Heart right ventricle (tissue), 16 donors: ENCODE measurements at regions not wholly inside any gene's neighbourhood (a gene's known extent, or its start where the extent isn't known, plus 50 kb on each side); places are given as distances from the start of the nearest gene placed in this dataset.

Source experiments
- ATAC-seq, 8 donors: fragments of 200-7000 bp; cut with Tn5 transposase; one replicate each; pipeline ENCODE4 v1.9.1; 2020; ENCODE audit warnings: mild to moderate bottlenecking in 8 of 8, moderate library complexity in 8 of 8, moderate number of reproducible peaks in 1 of 8
- DNase-seq, 2 donors: peaks; one replicate each; pipeline ENCODE4 v3.0.0-alpha.2; 2020
- H3K27ac ChIP-seq, 10 donors: fragments of 200-600 bp; sonication (generic) in 2 of 10; one replicate each; pipeline versions ENCODE4 v1.5.0 to v1.8.0; 2020 to 2022; ENCODE audit warnings: mild to moderate bottlenecking in 3 of 10
- H3K27me3 ChIP-seq, 7 donors: fragments of 200-600 bp; one replicate each; pipeline ENCODE4 v1.8.0; 2021 to 2022; ENCODE audit warnings: mild to moderate bottlenecking in 2 of 7
- H3K36me3 ChIP-seq, 9 donors: fragments of 200-600 bp; sonication (generic) in 1 of 9; one replicate each; pipeline versions ENCODE4 v1.5.0 to v1.8.0; 2020 to 2022; ENCODE audit warnings: mild to moderate bottlenecking in 2 of 9
- H3K4me1 ChIP-seq, 9 donors: fragments of 200-600 bp; sonication (generic) in 1 of 9; one replicate each; pipeline versions ENCODE4 v1.5.0 to v1.8.0; 2020 to 2022; ENCODE audit warnings: mild to moderate bottlenecking in 4 of 9
- H3K4me3 ChIP-seq, 10 donors: fragments of 200-600 bp; sonication (generic) in 2 of 10; one replicate each; pipeline versions ENCODE4 v1.5.0 to v1.8.0; 2020 to 2022; ENCODE audit warnings: mild to moderate bottlenecking in 7 of 10, moderate library complexity in 2 of 10
- H3K9me3 ChIP-seq, 11 donors: fragments of 200-600 bp in 10 of 11; sonication (generic) in 2 of 11; one replicate each; pipeline versions ENCODE4 v1.5.0 to v1.8.0; 2013 to 2022; ENCODE audit warnings: mild to moderate bottlenecking in 2 of 11, control low read depth in 1 of 11, moderate library complexity in 1 of 11
- WGBS, 2 donors: extraction: QIAGEN DNeasy Blood & Tissue Kit; methylation state at CpG; one replicate each; pipeline ENCODE4 v1.1.7; 2013; ENCODE audit warnings: inconsistent platforms in 1 of 2; 5-methylcytosine and 5-hydroxymethylcytosine counted together
- intact Hi-C, 10 donors: fragments of 100-400 bp; cut with DNase I; formaldehyde crosslinking; loops; one replicate each; pipeline versions ENCODE4 v1.11.1 to v1.14.2; 2022
- TF ChIP-seq, protein P1 (sequence below), 9 donors: fragments of 200-600 bp; sonication (generic) in 2 of 9; IDR thresholded peaks; one replicate each; pipeline versions ENCODE4 v1.5.0 to v1.8.0; 2021 to 2022; ENCODE audit warnings: antibody characterized with exemption in 9 of 9, mild to moderate bottlenecking in 5 of 9, moderate library complexity in 1 of 9
- donor health status: Arrhythmogenic right ventricular cardiomyopathy.
- donor health status: ischemic (EF 13 %, LVEDD 7.1; RV severe dilation, severe dysfunction).
- donor health status: healthy with polysubstance abuse.
- donor health status: DM: no; HTN: yes; CAD: no.
- donor health status: DM: no; HTN: no; CAD: no.
- donor health status: ischemic (EF 25% LVEDD 6.9; RV normal size, moderate dysfunction).
- donor health status: ischemic (EF 25% LVEDD 5.7; RV mildly dilated, moderate dysfunction).
- donor health status: healthy.
- donor health status: DM: yes; HTN: yes; CAD: no.
- donor health status: Ischemic cardiomyopathy.
- donor health status: ischemic (EF 35%, LVEDD 5.7; RV mildly dilated, moderate dysfunction).
- donor health status: nonischemic (EF 11% LVEDD 7.7; RV severe dilation, severe dysfunction).
- donor health status: DM: yes; HTN: yes; CAD: no.
- donor health status: PGD.
- donor health status: ischemic (EF 29% LVEDD 5.4; RV normal size, mild dysfunction).
- donor health status: nonischemic (EF 23%, LVEDD 6.1; RV moderate dilation, normal function).

DNA sequence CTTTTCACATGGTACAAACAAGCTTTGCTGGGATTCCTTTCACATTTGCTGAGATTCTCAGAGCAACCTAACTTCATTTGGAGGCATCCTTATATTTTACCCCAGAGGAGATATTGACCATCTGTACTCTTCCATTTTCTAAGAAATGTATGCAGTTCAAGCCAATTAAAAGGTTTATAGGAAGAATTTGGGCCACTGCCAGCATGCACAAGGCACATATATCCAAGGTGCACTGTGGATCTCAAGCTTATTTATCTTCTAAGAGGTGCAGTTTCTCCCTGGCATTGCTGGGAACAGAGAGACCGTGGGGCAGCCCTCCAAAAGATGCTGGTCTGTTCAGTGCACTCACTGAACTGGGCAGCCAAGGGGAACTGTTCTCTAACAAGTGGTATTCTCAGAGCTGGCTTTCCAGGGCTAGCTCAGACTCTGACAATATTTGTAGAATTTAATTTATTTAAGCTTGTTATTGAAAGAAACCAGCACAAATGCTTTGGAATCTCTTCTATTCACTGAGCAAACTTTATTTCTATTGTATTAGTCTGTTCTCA lies 213.3 kb downstream of the TENT4A start:
- Histone ChIP-seq H3K27ac (no peak overlapping the region), H3K4me1 (no peaks in the 10 kb centered on the region), H3K36me3 (no peaks in the 10 kb centered on the region), H3K27me3 (no peaks in the 10 kb centered on the region), H3K4me3 (no peak overlapping the region), H3K9me3 (peaks cover 0 to 9% (median 0%) of the 10 kb centered on the region in 11 donors)
- intact Hi-C loops, result no loop called here
- ATAC-seq (no peak), DNase-seq (no peak)
- TF ChIP-seq, protein P1, sequence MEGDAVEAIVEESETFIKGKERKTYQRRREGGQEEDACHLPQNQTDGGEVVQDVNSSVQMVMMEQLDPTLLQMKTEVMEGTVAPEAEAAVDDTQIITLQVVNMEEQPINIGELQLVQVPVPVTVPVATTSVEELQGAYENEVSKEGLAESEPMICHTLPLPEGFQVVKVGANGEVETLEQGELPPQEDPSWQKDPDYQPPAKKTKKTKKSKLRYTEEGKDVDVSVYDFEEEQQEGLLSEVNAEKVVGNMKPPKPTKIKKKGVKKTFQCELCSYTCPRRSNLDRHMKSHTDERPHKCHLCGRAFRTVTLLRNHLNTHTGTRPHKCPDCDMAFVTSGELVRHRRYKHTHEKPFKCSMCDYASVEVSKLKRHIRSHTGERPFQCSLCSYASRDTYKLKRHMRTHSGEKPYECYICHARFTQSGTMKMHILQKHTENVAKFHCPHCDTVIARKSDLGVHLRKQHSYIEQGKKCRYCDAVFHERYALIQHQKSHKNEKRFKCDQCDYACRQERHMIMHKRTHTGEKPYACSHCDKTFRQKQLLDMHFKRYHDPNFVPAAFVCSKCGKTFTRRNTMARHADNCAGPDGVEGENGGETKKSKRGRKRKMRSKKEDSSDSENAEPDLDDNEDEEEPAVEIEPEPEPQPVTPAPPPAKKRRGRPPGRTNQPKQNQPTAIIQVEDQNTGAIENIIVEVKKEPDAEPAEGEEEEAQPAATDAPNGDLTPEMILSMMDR (IDR thresholded peaks at IDR 0.05), result no peak
- 36 to 56% methylated on average over 1 of the region's 1 CpG for WGBS, 2 donors

DNA sequence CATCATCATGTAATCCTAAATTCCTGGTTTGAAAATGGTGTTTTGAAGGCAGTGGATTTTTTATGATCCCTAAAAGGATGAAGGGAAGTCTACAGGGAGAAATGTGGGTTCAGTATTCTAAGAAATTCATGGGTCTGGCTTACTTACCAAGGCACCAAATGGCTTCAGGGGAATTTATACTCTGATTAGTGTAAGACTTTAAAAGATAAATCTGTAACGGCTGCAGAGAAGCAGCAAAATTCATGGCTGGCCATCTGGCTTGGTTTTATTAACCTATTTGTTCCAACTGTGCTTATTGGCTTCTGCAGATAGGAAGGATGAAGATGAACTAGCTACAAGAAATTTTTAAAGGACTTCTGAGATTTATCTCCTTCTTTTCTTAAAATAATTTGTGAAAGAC lies 222.8 kb downstream of the TENT4A start:
- Histone ChIP-seq H3K9me3 (no peaks in the 10 kb centered on the region), H3K27me3 (peaks cover 0 to 15% (median 3%) of the 10 kb centered on the region in 7 donors), H3K27ac (no peak overlapping the region), H3K4me1 (no peaks in the 10 kb centered on the region), H3K36me3 (no peaks in the 10 kb centered on the region), H3K4me3 (no peak overlapping the region)
- DNase-seq (no peak), ATAC-seq (no peak)
- 53 to 60% methylated on average over 1 of the region's 1 CpG for WGBS, 2 donors
- intact Hi-C loops, result no loop called here
- TF ChIP-seq, protein P1 (IDR thresholded peaks at IDR 0.05), result no peak

DNA sequence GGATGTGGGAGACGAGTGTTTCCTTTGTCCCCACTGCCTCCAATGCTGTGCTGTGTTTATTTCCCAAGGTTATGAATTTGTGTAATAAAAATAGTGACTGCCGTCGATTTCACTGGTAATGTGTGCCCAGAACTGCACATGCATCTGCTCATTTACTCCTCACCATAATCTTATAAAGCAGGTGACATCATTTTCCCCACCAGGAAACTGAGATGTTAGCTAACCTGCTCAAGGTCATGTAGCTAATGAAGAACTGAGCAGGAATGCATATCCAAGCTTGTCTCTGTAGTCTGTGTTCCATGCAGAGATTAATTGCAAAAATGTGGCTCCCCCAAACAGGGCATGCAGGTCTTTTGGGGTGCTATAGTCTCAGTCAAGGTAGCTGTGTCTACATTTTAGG lies 224.4 kb downstream of the TENT4A start:
- H3K27me3 ChIP-seq, result peaks cover 0 to 15% (median 3%) of the 10 kb centered on the region in 7 donors
- no peak for ATAC-seq
- H3K4me3 ChIP-seq, result no peak overlapping the region
- H3K9me3 ChIP-seq, result no peaks in the 10 kb centered on the region
- TF ChIP-seq, protein P1 (IDR thresholded peaks at IDR 0.05), result no peak
- H3K36me3 ChIP-seq, result no peaks in the 10 kb centered on the region
- H3K4me1 ChIP-seq, result no peaks in the 10 kb centered on the region
- DNase-seq, result no peak
- WGBS, 2 donors, result 54% methylated on average over 3 of the region's 3 CpGs
- H3K27ac ChIP-seq, result no peak overlapping the region
- intact Hi-C loops, result no loop called here

DNA sequence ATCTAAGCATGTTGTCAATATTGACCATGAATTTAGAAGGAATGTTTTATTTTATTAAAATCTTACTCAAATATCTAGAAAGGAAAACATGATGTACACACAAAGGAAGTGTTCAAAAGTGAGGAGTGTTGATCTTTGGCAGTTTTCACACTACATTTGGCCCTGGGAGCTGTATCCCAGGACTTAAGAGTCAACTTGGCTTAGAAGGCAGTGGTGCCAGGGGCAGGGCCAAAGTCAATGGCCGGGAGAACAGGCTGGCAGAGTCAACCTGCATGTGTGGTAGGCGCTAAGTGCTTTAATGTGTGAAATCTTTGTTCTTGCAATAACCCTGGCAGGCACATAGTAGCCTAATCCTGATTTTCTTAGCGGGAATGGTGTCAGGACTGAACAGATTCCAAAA lies 228.4 kb downstream of the TENT4A start:
- WGBS, 2 donors, result 58 to 61% methylated on average over 3 of the region's 3 CpGs
- DNase-seq (no peak), ATAC-seq (no peak)
- no peaks in the 10 kb centered on the region for H3K9me3 ChIP-seq
- no peaks in the 10 kb centered on the region for H3K4me1 ChIP-seq
- H3K36me3 ChIP-seq, result no peaks in the 10 kb centered on the region
- TF ChIP-seq, protein P1 (IDR thresholded peaks at IDR 0.05), result no peak
- no peak overlapping the region for H3K4me3 ChIP-seq
- peaks cover 0 to 6% (median 0%) of the 10 kb centered on the region in 7 donors for H3K27me3 ChIP-seq
- no peak overlapping the region for H3K27ac ChIP-seq
- intact Hi-C loops, result no loop called here
